ENCODE measurements at regions not wholly inside any gene's neighbourhood (a gene's known extent, or its start where the extent isn't known, plus 50 kb on each side); places are given as distances from the start of the nearest gene placed in this dataset.

DNA sequence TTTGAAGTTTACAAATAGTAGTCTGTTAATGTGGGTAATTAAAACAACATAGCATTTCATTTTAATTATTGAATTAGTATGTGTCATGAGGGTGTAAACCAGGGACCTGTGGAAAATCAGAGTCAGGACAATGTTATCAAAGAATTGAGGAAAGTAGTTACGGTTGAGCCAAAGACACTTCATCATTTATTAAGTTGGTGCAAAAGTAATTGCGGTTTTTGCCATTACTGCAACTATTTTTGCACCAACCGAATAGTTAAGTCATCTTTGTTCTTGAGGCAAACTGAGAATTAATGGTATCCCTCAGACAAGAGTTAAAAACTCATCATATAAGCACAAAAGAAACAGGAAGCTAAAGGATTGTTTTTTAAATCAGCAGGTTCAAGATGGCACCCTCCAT is 593.7 kb downstream of the KCNJ2 start:
- TF ChIP-seq, protein P1, sequence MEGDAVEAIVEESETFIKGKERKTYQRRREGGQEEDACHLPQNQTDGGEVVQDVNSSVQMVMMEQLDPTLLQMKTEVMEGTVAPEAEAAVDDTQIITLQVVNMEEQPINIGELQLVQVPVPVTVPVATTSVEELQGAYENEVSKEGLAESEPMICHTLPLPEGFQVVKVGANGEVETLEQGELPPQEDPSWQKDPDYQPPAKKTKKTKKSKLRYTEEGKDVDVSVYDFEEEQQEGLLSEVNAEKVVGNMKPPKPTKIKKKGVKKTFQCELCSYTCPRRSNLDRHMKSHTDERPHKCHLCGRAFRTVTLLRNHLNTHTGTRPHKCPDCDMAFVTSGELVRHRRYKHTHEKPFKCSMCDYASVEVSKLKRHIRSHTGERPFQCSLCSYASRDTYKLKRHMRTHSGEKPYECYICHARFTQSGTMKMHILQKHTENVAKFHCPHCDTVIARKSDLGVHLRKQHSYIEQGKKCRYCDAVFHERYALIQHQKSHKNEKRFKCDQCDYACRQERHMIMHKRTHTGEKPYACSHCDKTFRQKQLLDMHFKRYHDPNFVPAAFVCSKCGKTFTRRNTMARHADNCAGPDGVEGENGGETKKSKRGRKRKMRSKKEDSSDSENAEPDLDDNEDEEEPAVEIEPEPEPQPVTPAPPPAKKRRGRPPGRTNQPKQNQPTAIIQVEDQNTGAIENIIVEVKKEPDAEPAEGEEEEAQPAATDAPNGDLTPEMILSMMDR (IDR thresholded peaks at IDR 0.05), result no peak
- no peak for TF ChIP-seq POLR2AphosphoS5 (IDR thresholded peaks at IDR 0.05)
- no peak for TF ChIP-seq POLR2A (IDR thresholded peaks at IDR 0.05)
- no peak for TF ChIP-seq EP300 (IDR thresholded peaks at IDR 0.05)
